ENCODE measurements at regions not wholly inside any gene's neighbourhood (a gene's known extent, or its start where the extent isn't known, plus 50 kb on each side); places are given as distances from the start of the nearest gene placed in this dataset.

DNA sequence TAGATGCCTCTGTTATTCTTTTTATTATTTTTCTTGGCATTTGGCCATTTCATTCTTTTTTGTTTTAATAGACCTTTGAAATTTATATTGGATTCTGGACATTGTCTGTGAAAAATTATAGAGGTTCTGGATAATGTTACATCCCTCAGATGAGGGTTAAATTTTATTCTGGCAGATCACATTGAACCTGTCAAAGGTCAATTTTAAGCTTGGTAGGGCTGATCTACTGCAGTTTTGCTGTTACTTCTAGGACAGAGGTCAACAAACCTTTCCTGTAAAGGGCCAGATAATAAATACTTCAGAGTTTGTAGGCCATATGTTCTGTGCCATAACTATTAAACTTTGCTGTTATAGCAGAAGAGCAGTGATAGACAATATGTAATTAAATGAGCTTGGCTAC lies 318.9 kb upstream of the DPPA4 start:
- TF ChIP-seq POLR2AphosphoS5 (IDR thresholded peaks at IDR 0.05; ENCODE audit: low read depth) (no peak), CTCF (IDR thresholded peaks at IDR 0.05; ENCODE audit: insufficient read depth, low read length) (no peak), SPI1 (IDR thresholded peaks at IDR 0.05; ENCODE audit: borderline replicate concordance, low read depth) (no peak)
- TF ChIP-seq, protein P1, sequence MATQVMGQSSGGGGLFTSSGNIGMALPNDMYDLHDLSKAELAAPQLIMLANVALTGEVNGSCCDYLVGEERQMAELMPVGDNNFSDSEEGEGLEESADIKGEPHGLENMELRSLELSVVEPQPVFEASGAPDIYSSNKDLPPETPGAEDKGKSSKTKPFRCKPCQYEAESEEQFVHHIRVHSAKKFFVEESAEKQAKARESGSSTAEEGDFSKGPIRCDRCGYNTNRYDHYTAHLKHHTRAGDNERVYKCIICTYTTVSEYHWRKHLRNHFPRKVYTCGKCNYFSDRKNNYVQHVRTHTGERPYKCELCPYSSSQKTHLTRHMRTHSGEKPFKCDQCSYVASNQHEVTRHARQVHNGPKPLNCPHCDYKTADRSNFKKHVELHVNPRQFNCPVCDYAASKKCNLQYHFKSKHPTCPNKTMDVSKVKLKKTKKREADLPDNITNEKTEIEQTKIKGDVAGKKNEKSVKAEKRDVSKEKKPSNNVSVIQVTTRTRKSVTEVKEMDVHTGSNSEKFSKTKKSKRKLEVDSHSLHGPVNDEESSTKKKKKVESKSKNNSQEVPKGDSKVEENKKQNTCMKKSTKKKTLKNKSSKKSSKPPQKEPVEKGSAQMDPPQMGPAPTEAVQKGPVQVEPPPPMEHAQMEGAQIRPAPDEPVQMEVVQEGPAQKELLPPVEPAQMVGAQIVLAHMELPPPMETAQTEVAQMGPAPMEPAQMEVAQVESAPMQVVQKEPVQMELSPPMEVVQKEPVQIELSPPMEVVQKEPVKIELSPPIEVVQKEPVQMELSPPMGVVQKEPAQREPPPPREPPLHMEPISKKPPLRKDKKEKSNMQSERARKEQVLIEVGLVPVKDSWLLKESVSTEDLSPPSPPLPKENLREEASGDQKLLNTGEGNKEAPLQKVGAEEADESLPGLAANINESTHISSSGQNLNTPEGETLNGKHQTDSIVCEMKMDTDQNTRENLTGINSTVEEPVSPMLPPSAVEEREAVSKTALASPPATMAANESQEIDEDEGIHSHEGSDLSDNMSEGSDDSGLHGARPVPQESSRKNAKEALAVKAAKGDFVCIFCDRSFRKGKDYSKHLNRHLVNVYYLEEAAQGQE (IDR thresholded peaks at IDR 0.05; ENCODE audit: insufficient replicate concordance, low read depth): no peak
